ENCODE measurements at regions not wholly inside any gene's neighbourhood (a gene's known extent, or its start where the extent isn't known, plus 50 kb on each side); places are given as distances from the start of the nearest gene placed in this dataset.

DNA sequence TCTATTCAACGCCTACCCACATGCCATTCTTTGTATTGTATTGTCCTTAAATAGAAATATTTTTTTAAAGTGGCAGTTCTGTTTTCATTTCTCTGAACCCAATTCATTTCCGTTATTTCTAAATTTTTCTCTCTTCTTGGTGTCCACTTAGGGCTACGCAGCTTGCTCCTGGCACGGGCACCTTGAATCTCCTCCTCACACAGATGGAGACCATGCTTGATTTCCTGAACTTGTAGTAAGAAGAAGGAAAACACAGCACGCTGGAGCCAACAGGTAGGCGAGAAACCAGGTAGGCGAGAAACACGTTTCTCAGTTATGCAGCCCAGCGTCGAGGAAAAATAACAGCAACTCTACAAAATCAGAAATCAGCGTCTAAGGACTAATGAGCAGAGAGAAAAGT, 428.9 kb downstream of the STK39 start:
- Mint-ChIP-seq H3K4me1 (no peaks in the 10 kb centered on the region), H3K27ac (no peak overlapping the region), H3K27me3 (peaks cover 11% of the 10 kb centered on the region), H3K4me3 (no peak overlapping the region), H3K9me3 (ENCODE audit: insufficient read depth) (peaks cover 2% of the 10 kb centered on the region)
- Histone ChIP-seq H3K4me1 (ENCODE audit: control insufficient read depth in 2 of 2, insufficient read depth in 2 of 2, low read length in 2 of 2) (no peaks in the 10 kb centered on the region), H3K4me3 (ENCODE audit: control extremely low read depth in 1 of 5, extremely low read depth in 1 of 5, insufficient read depth in 1 of 5, low read depth in 2 of 5, low read length in 4 of 5) (no peak overlapping the region), H3K36me3 (replicated peaks in 1 of 2; ENCODE audit: control extremely low read depth in 1 of 2, control insufficient read depth in 1 of 2, extremely low read depth in 1 of 2, insufficient read depth in 2 of 2, low read length in 1 of 2) (no peaks in the 10 kb centered on the region), H2AFZ (ENCODE audit: insufficient read depth, low read depth, low read length, poor library complexity, severe bottlenecking) (no peak overlapping the region), H3K27ac (ENCODE audit: low read length in 2 of 2) (no peak overlapping the region), H4K20me1 (ENCODE audit: control insufficient read depth, insufficient read depth, low read length, poor library complexity, severe bottlenecking) (no peaks in the 10 kb centered on the region), H3K4me2 (replicated peaks; ENCODE audit: low read depth, low read length, poor library complexity, severe bottlenecking) (no peak overlapping the region), H3K9ac (ENCODE audit: low read length) (no peak overlapping the region), H3K79me2 (ENCODE audit: control insufficient read depth, insufficient read depth, low read length) (no peaks in the 10 kb centered on the region), H3K27me3 (replicated peaks in 1 of 4; ENCODE audit: control extremely low read depth in 1 of 4, control insufficient read depth in 3 of 4, insufficient read depth in 4 of 4, low read length in 3 of 4) (no peaks in the 10 kb centered on the region), H3K9me3 (ENCODE audit: control extremely low read depth in 1 of 3, control insufficient read depth in 2 of 3, insufficient read depth in 1 of 3, low read length in 2 of 3) (no peaks in the 10 kb centered on the region)
- ChIA-PET POLR2A (no interaction called here), CTCF (no interaction called here)
- no peak for ATAC-seq (ENCODE audit: low read depth)
- WGBS (ENCODE audit: insufficient coverage): no CpG with 5 or more reads among the region's 11 CpGs
- intact Hi-C loops (cut with micrococcal nuclease): no loop called here
- no peak for DNase-seq
- TF ChIP-seq EZH2 (IDR thresholded peaks at IDR 0.05; ENCODE audit: borderline replicate concordance, insufficient read depth, low read depth, low read length, poor library complexity, severe bottlenecking) (no peak), CTCF (IDR thresholded peaks at IDR 0.05) (no peak)

DNA sequence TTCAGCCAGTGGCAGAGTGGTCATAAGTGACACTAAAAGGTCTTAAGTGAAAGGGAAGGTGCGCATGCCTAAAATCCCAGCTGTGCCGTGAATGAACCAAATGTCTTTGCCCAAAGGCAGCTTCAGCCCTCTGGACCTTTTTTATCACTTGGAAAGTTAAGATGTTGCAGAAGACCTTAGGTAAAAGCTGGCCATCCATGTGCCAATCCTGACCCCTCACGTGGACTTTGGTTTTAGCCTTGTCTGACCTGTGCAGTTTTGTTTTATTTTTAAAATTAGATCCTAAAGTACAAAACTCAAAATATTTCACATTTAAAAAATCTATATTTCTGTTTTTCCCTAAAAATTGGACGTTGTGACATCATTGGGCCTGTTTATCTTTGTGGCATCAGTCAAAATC, 429.5 kb downstream of the STK39 start:
- CTCF ChIA-PET: no interaction called here
- DNase-seq (no peak), ATAC-seq (ENCODE audit: low read depth) (no peak)
- no peaks in the 10 kb centered on the region for H4K20me1 ChIP-seq (ENCODE audit: control insufficient read depth, insufficient read depth, low read length, poor library complexity, severe bottlenecking)
- H3K4me3 ChIP-seq (ENCODE audit: control extremely low read depth in 1 of 5, extremely low read depth in 1 of 5, insufficient read depth in 1 of 5, low read depth in 2 of 5, low read length in 4 of 5): no peak overlapping the region
- no peaks in the 10 kb centered on the region for H3K79me2 ChIP-seq (ENCODE audit: control insufficient read depth, insufficient read depth, low read length)
- H3K27ac Mint-ChIP-seq: no peak overlapping the region
- no peaks in the 10 kb centered on the region for H3K36me3 ChIP-seq (replicated peaks in 1 of 2; ENCODE audit: control extremely low read depth in 1 of 2, control insufficient read depth in 1 of 2, extremely low read depth in 1 of 2, insufficient read depth in 2 of 2, low read length in 1 of 2)
- no peak overlapping the region for H3K4me3 Mint-ChIP-seq
- 80% methylated on average over 3 of the region's 4 CpGs for WGBS (ENCODE audit: insufficient coverage)
- no peaks in the 10 kb centered on the region for H3K27me3 ChIP-seq (replicated peaks in 1 of 4; ENCODE audit: control extremely low read depth in 1 of 4, control insufficient read depth in 3 of 4, insufficient read depth in 4 of 4, low read length in 3 of 4)
- no peaks in the 10 kb centered on the region for H3K4me1 Mint-ChIP-seq
- no peak overlapping the region for H3K27ac ChIP-seq (ENCODE audit: low read length in 2 of 2)
- no peaks in the 10 kb centered on the region for H3K9me3 ChIP-seq (ENCODE audit: control extremely low read depth in 1 of 3, control insufficient read depth in 2 of 3, insufficient read depth in 1 of 3, low read length in 2 of 3)
- H3K27me3 Mint-ChIP-seq: peaks cover 13% of the 10 kb centered on the region
- no peak overlapping the region for H3K4me2 ChIP-seq (replicated peaks; ENCODE audit: low read depth, low read length, poor library complexity, severe bottlenecking)
- H3K4me1 ChIP-seq (ENCODE audit: control insufficient read depth in 2 of 2, insufficient read depth in 2 of 2, low read length in 2 of 2): no peaks in the 10 kb centered on the region
- no peak overlapping the region for H3K9ac ChIP-seq (ENCODE audit: low read length)
- H2AFZ ChIP-seq (ENCODE audit: insufficient read depth, low read depth, low read length, poor library complexity, severe bottlenecking): no peak overlapping the region
- POLR2A ChIA-PET: no interaction called here
- H3K9me3 Mint-ChIP-seq (ENCODE audit: insufficient read depth): peaks cover 2% of the 10 kb centered on the region
- TF ChIP-seq CTCF (IDR thresholded peaks at IDR 0.05) (no peak), EZH2 (IDR thresholded peaks at IDR 0.05; ENCODE audit: borderline replicate concordance, insufficient read depth, low read depth, low read length, poor library complexity, severe bottlenecking) (no peak)
- intact Hi-C loops (cut with micrococcal nuclease): no loop called here
